NCI-H2196 treated with DMSO at 0.1 percent for 48 hours (cell line): ENCODE measurements at regions not wholly inside any gene's neighbourhood (a gene's known extent, or its start where the extent isn't known, plus 50 kb on each side); places are given as distances from the start of the nearest gene placed in this dataset.

Experiments
- DNase-seq: peaks from one replicate; lab custom pipeline; 2025; ENCODE audit not compliant: unreplicated experiment; lab: John Stamatoyannopoulos, UW

GRCh38 chr13:56953965-56954364 is 186.8 kb upstream of the PRR20A start:
- DNase-seq: no peak

DNA sequence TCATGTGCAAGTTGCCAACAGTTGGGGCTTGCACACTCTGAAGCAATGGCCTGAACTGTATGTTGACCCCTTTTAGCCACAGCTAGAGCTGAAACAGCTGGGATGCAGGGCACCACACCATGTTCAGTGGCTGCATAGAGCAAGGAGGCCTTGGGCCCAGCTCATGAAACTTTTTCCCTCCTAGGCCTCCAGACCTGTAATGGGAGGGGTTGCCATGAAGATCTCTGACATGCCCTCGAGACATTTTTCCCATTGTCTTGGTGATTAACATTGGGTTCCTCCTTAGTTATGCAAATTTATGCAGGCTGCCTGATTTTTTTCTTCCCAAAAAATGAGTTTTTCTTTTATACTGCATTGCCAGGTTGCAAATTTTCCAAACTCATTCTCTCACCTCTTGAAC is 165.1 kb upstream of the PRR20A start:
- DNase-seq: no peak

- no peak for DNase-seq
Measured at GRCh38 chr13:56980856-56981255, 159.9 kb upstream of the PRR20A start.

DNA sequence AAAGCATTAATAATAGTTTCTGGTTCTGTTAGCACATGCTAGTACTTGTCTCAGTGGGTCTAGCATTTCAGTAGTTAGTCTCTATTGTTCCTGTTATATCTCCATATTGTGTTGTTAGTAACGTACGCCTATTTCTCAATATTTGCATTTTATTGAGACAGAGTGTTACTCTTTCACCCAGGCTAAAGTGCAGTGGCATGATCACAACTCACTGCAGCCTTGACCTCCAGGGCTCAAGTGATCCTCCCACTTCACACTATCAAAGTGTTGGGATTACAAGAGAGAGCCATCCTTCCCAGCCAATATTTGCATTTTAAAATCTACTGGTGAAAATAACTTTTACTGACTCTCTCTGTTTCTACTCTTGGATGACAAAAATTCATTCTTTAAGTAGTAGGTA is 154.6 kb upstream of the PRR20A start:
- no peak for DNase-seq

- DNase-seq: no peak
Measured at GRCh38 chr13:56988543-56988942, 152.2 kb upstream of the PRR20A start.

GRCh38 chr13:57003682-57004081 is 137.0 kb upstream of the PRR20A start:
- no peak for DNase-seq

DNA sequence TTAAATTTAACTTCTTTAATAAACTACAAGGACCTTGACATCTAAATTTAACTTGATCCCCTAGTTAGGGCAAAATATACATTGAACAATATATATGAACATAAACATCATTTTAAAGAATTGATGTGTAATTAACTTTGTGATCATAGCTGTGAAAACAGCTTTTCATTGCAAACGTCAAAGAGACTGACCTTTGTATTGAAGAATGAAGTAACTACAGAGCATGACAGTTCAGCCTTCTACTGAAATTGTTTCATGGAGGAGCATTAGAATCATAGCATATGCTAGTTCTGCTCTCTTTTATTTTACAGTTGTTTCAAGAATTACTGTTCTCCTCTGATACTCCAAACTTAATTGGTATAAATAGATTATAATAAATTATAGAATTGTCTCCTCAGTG is 123.4 kb upstream of the PRR20A start:
- DNase-seq: no peak

DNA sequence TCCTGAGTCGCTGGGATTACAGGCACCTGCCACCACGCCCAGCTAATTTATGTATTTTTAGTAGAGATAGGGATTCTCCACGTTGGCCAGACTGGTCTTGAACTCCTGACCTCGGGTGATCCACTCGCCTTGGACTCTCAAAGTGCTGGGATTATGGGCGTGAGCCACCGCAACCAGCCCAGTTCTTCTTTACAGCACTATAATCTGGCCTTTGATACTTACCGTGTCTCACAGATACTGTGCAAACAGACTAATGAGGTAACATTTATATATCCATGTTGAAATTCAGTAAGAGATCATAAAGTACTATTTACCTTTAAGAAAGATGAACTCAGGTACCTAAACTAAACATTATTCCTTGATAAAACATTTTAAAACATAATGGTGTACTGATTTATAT is 121.8 kb upstream of the PRR20A start:
- DNase-seq: no peak

- DNase-seq: no peak
Measured at GRCh38 chr13:57030671-57031070, 110.0 kb upstream of the PRR20A start.

GRCh38 chr13:57036290-57036689 is 104.4 kb upstream of the PRR20A start:
- DNase-seq: no peak

DNA sequence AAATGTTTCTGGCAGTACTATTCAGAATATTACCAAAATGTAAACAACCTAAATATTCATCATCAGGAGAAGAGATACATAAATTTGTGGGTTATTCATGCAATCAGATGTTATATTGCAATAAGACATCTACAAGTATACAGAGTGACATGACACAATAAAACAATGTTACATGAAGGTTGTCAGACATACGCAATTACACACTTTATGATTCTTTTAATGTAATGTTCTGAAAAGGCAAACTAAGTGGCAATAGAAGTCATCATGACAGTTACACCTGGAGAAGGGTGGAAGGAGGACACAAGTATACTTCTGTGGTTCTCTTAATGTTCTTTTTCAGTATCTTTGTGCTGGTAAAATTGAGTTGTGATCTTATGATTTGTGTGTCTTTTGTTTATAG is 95.8 kb upstream of the PRR20A start:
- no peak for DNase-seq

DNA sequence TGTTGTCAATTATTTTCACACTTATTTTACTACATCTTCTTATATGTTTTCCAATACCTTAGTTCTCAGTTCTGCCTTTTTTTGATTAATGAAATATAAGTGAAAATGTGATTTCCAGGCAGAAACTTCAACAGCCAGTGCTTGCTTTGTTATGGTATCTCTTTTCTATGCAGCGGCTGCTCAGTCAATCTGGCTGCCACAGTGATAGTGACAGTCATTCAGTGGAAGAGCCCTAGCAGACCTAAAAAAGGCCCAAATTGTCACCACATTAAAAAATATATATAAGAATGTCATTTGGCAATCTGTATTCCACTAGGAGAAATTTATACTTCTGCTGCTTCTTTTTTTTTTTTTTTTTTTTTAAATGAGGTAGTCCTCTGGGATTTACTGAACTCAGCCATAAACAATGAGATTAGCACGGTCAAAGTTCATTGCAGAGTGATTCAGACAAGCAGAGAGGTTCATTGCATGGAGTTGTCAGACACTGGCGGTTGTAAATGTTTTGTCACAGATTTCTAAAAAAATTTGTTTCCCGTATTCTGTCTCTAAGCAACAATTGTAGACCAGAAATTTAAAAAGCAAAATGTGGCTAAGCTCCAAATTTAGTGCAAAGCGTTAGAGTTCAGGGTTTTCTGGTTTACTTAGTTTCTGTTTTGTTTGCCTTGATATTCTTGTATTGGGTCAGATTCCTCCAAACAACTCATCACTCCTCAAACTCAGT is 94.7 kb upstream of the PRR20A start:
- DNase-seq: no peak

- DNase-seq: no peak
Measured at GRCh38 chr13:57056601-57057180, 84.0 kb upstream of the PRR20A start.

- DNase-seq: no peak
Measured at GRCh38 chr13:57063007-57063406, 77.7 kb upstream of the PRR20A start.

GRCh38 chr13:57073983-57074382 is 66.7 kb upstream of the PRR20A start:
- no peak for DNase-seq

DNA sequence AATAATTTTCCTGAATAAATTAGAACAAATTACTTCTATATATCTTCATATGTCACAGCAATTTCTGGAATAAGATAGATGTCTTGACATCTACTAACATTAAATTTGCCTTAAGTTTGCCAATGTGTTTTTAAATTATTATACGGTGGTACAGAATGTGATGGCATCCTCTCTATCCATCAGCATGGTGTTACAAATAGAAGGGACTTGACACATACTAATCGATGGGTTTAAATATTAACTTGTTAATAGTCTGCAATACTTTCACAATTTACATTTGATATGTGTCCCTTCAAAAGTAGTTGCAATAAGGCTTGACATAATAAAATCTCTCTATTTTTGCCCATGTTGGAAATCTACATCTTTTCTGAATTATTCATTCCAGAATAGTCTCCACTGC is 65.1 kb upstream of the PRR20A start:
- DNase-seq: no peak

DNA sequence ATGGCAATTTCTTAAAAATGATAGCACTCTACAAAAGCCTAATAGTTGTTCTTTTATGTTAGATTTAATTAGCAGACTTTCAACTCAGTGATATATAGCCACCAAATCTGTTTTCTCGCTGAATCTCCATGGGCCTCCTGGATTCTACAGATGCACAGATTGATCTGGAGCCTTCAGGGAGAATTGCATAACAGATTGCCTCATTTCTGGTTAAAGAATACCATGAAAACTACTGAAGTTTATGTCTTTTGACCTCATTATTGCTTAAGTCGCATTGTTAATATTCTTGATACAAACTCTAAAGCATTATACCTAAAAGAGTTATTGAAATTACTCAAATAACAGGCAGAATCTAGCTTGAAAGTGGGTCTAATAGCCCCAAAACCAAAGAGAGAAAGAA is 53.7 kb upstream of the PRR20A start:
- no peak for DNase-seq
